CD14-positive monocyte (primary cell): ENCODE measurements at regions not wholly inside any gene's neighbourhood (a gene's known extent, or its start where the extent isn't known, plus 50 kb on each side); places are given as distances from the start of the nearest gene placed in this dataset.

Experiments used
- DNase-seq, 3 donors: peaks; one replicate each; pipeline ENCODE4 v3.0.0-alpha.2; 2011 to 2022
- H2AFZ ChIP-seq: 2 replicates; pipeline ENCODE4 v1.6.0; 2012; ENCODE audit warnings: mild to moderate bottlenecking, low read depth, low read length, inconsistent platforms; ENCODE audit not compliant: insufficient read depth, poor library complexity, severe bottlenecking
- H3K27ac ChIP-seq, 2 donors: 1 replicate in 1 of 2; 2 replicates in 1 of 2; pipeline ENCODE4 v1.5.1; 2012 to 2013; ENCODE audit warnings: low read length in 2 of 2, control low read depth in 1 of 2, inconsistent platforms in 1 of 2, low read depth in 1 of 2, mild to moderate bottlenecking in 1 of 2
- H3K27me3 ChIP-seq, 2 donors: one replicate each; pipeline versions ENCODE4 v1.6.0 to v1.6.1; 2011 to 2013; ENCODE audit warnings: low read length in 2 of 2; ENCODE audit not compliant: control insufficient read depth in 2 of 2, insufficient read depth in 2 of 2
- H3K36me3 ChIP-seq, 2 donors: replicated peaks in 1 of 2; 1 replicate in 1 of 2; 2 replicates in 1 of 2; pipeline versions ENCODE4 v1.5.1 to v1.6.1; 2012 to 2013; ENCODE audit warnings: low read length in 2 of 2, control low read depth in 1 of 2, inconsistent platforms in 1 of 2, mild to moderate bottlenecking in 1 of 2; ENCODE audit not compliant: insufficient read depth in 2 of 2, control insufficient read depth in 1 of 2
- H3K4me1 ChIP-seq, 2 donors: 1 replicate in 1 of 2; 2 replicates in 1 of 2; pipeline versions ENCODE4 v1.5.1 to v1.6.1; 2012 to 2013; ENCODE audit warnings: low read length in 2 of 2, control low read depth in 1 of 2, inconsistent platforms in 1 of 2, mild to moderate bottlenecking in 1 of 2, moderate library complexity in 1 of 2; ENCODE audit not compliant: insufficient read depth in 2 of 2, control insufficient read depth in 1 of 2
- H3K4me2 ChIP-seq: replicated peaks from 2 replicates; pipeline ENCODE3; 2012; ENCODE audit warnings: low read length, moderate library complexity, mild to moderate bottlenecking; ENCODE audit not compliant: poor library complexity, severe bottlenecking; ENCODE audit errors: extremely low read depth
- H3K4me3 ChIP-seq, 3 experiments: fragments of 200-600 bp in 1 of 3; sonication (generic) in 1 of 3; replicated peaks in 1 of 3; 1 replicate in 2 of 3; 2 replicates in 1 of 3; pipeline ENCODE4 v1.5.1; 2011 to 2013; ENCODE audit warnings: low read length in 3 of 3, mild to moderate bottlenecking in 3 of 3, control low read depth in 2 of 3, low read depth in 2 of 3, inconsistent platforms in 1 of 3, moderate library complexity in 1 of 3
- H3K79me2 ChIP-seq: 2 replicates; pipeline ENCODE4 v1.6.0; 2012; ENCODE audit warnings: mild to moderate bottlenecking, control low read depth, inconsistent platforms, low read length, moderate library complexity; ENCODE audit not compliant: insufficient read depth
- H3K9ac ChIP-seq: 2 replicates; pipeline ENCODE4 v1.6.0; 2017; ENCODE audit warnings: low read length, mild to moderate bottlenecking; ENCODE audit not compliant: insufficient read depth, poor library complexity, severe bottlenecking
- H3K9me3 ChIP-seq, 2 donors: replicated peaks in 1 of 2; 1 replicate in 1 of 2; 2 replicates in 1 of 2; pipeline versions ENCODE4 v1.5.1 to v1.6.1; 2012 to 2013; ENCODE audit warnings: low read length in 2 of 2, control low read depth in 1 of 2; ENCODE audit not compliant: control insufficient read depth in 1 of 2, insufficient read depth in 1 of 2
- H4K20me1 ChIP-seq: 2 replicates; pipeline ENCODE4 v1.6.0; 2012; ENCODE audit warnings: mild to moderate bottlenecking, low read length, control low read depth, moderate library complexity; ENCODE audit not compliant: insufficient read depth
- H3K27ac Mint-ChIP-seq, 7 donors: one replicate each; pipeline ENCODE4 v1.8.0; 2020; ENCODE audit warnings: mild to moderate bottlenecking in 7 of 7, mixed read lengths in 7 of 7, moderate library complexity in 6 of 7, inconsistent platforms in 2 of 7
- H3K27me3 Mint-ChIP-seq, 3 donors: one replicate each; pipeline ENCODE4 v1.8.0; 2021 to 2022; ENCODE audit warnings: low read depth in 3 of 3, mild to moderate bottlenecking in 3 of 3, mixed read lengths in 3 of 3, moderate library complexity in 3 of 3, inconsistent platforms in 1 of 3
- H3K36me3 Mint-ChIP-seq, 2 donors: one replicate each; pipeline ENCODE4 v1.8.0; 2020; ENCODE audit warnings: mixed read lengths in 2 of 2, inconsistent platforms in 1 of 2, mild to moderate bottlenecking in 1 of 2
- H3K4me1 Mint-ChIP-seq: one replicate; pipeline ENCODE4 v1.8.0; 2020; ENCODE audit warnings: mild to moderate bottlenecking, mixed read lengths
- H3K4me3 Mint-ChIP-seq, 2 donors: one replicate each; pipeline ENCODE4 v1.8.0; 2020; ENCODE audit warnings: mild to moderate bottlenecking in 2 of 2, mixed read lengths in 2 of 2, moderate library complexity in 1 of 2
- H3K9me3 Mint-ChIP-seq, 7 donors: one replicate each; pipeline ENCODE4 v1.8.0; 2020 to 2022; ENCODE audit warnings: mixed read lengths in 7 of 7, mild to moderate bottlenecking in 6 of 7, moderate library complexity in 6 of 7, inconsistent platforms in 2 of 7
- WGBS: methylation state at CpG from one replicate; pipeline ENCODE4 v1.1.5; 2013; ENCODE audit warnings: missing lambda C conversion rate; ENCODE audit not compliant: insufficient coverage; 5-methylcytosine and 5-hydroxymethylcytosine counted together
- intact Hi-C, 2 donors: fragments of 100-400 bp; cut with micrococcal nuclease; formaldehyde crosslinking; loops; one replicate each; pipeline versions ENCODE4 v1.15.0 to v1.15.1; 2023
- TF ChIP-seq, protein P1 (sequence below): fragments of 200-600 bp; IDR thresholded peaks from one replicate; pipeline ENCODE4 v1.8.0; 2022; ENCODE audit warnings: antibody characterized with exemption, mild to moderate bottlenecking

DNA sequence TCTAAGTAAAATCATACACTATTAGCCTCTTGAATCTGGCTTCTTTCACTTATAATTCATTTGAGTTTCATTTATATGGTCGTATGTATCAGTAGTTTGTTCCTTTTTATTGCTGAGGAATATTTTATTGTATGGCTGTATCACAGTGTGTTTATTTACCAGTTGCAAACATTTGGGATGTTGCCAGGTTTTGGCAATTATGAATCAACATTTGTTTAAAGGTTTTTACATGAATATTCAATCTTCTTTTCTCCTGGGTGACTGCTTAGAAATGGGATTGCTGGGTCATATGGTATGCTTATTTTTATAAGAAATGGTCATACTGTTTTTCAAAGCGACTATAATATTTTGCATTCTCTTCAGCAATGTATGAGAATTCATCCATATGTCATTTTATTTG is 107.9 kb downstream of the PMAIP1 start:
- H3K9me3 ChIP-seq = peaks cover 0 to 14% of the 10 kb centered on the region in 2 donors
- H3K27ac ChIP-seq = no peak overlapping the region
- TF ChIP-seq, protein P1, sequence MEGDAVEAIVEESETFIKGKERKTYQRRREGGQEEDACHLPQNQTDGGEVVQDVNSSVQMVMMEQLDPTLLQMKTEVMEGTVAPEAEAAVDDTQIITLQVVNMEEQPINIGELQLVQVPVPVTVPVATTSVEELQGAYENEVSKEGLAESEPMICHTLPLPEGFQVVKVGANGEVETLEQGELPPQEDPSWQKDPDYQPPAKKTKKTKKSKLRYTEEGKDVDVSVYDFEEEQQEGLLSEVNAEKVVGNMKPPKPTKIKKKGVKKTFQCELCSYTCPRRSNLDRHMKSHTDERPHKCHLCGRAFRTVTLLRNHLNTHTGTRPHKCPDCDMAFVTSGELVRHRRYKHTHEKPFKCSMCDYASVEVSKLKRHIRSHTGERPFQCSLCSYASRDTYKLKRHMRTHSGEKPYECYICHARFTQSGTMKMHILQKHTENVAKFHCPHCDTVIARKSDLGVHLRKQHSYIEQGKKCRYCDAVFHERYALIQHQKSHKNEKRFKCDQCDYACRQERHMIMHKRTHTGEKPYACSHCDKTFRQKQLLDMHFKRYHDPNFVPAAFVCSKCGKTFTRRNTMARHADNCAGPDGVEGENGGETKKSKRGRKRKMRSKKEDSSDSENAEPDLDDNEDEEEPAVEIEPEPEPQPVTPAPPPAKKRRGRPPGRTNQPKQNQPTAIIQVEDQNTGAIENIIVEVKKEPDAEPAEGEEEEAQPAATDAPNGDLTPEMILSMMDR = no peak
- no peak for DNase-seq
- no peaks in the 10 kb centered on the region for H3K27me3 ChIP-seq
- Mint-ChIP-seq H3K27me3 (peaks cover 1 to 5% (median 4%) of the 10 kb centered on the region in 3 donors), H3K36me3 (no peaks in the 10 kb centered on the region), H3K27ac (no peak overlapping the region), H3K4me1 (no peaks in the 10 kb centered on the region), H3K4me3 (no peak overlapping the region), H3K9me3 (peaks cover 9 to 25% (median 15%) of the 10 kb centered on the region in 7 donors)
- no peak overlapping the region for H3K4me2 ChIP-seq
- no peak overlapping the region for H3K4me3 ChIP-seq
- no peak overlapping the region for H3K9ac ChIP-seq
- no peaks in the 10 kb centered on the region for H3K79me2 ChIP-seq
- H2AFZ ChIP-seq = no peak overlapping the region
- no peaks in the 10 kb centered on the region for H3K36me3 ChIP-seq
- intact Hi-C loops = no loop called here
- H3K4me1 ChIP-seq = no peaks in the 10 kb centered on the region
- H4K20me1 ChIP-seq = no peaks in the 10 kb centered on the region
- no CpG with 5 or more reads among the region's 2 CpGs for WGBS

DNA sequence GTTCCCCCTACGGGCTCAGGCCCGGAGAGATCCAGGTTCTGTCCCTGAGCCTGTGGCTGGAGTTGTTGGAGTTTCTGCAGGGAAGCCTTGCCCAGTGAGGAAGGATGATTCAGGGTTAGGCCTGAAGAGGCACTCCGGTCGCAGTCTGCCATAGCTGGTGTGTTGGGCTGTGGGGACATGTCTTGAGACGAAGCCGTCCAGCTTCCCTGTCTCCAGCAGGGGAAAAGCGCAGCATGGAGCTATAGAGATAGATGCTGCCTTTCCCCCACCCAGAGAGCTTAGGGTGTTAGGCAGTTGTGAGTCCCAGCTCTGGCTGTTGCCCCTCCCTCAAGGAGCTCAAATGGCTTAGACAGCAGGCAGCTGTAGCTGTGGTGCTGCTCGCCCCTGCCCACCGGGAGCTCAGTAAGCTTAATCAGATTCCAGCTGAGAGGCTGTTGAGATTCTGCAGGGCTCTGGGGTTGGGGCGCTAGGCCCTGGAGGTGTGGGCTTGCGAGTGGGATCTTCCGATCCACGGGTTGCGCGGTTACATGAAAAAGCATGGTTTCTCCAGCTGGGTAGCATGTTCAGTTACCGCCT is 103.9 kb downstream of the PMAIP1 start:
- Histone ChIP-seq H3K79me2 (no peaks in the 10 kb centered on the region), H3K9me3 (no peaks in the 10 kb centered on the region), H4K20me1 (no peaks in the 10 kb centered on the region), H2AFZ (no peak overlapping the region), H3K36me3 (no peaks in the 10 kb centered on the region), H3K4me1 (no peaks in the 10 kb centered on the region), H3K27me3 (no peaks in the 10 kb centered on the region), H3K4me3 (no peak overlapping the region), H3K4me2 (no peak overlapping the region), H3K9ac (no peak overlapping the region), H3K27ac (no peak overlapping the region)
- TF ChIP-seq, protein P1 = no peak
- Mint-ChIP-seq H3K27ac (no peak overlapping the region), H3K27me3 (peaks cover 8 to 10% (median 10%) of the 10 kb centered on the region in 3 donors), H3K4me3 (no peak overlapping the region), H3K36me3 (no peaks in the 10 kb centered on the region), H3K9me3 (peaks cover 2 to 15% (median 7%) of the 10 kb centered on the region in 7 donors), H3K4me1 (no peaks in the 10 kb centered on the region)
- intact Hi-C loops = no loop called here
- 95% methylated on average over 12 of the region's 16 CpGs for WGBS
- no peak for DNase-seq
